Suppressor macrophage treated with lipopolysaccharide for 4 hours (primary cell): ENCODE measurements at regions not wholly inside any gene's neighbourhood (a gene's known extent, or its start where the extent isn't known, plus 50 kb on each side); places are given as distances from the start of the nearest gene placed in this dataset.
"Not testable (repeated sequence)": the region's sequence is repeated elsewhere in the genome, so short reads cannot be mapped to it uniquely, and the experiment has no call there.

ENCODE experiments used
- DNase-seq: peaks from one replicate; pipeline ENCODE4 v3.0.0-alpha.2; 2020

- no peak for DNase-seq
These were observed 341.1 kb downstream of the PDCD6IP start for GRCh38 chr3:34139566-34139965.

GRCh38 chr3:34140616-34141015 lies 342.2 kb downstream of the PDCD6IP start:
- peak; percentile 62 for DNase-seq

- no peak for DNase-seq
These were observed 343.5 kb downstream of the PDCD6IP start for GRCh38 chr3:34141841-34142337.

GRCh38 chr3:34145796-34146195 lies 347.4 kb downstream of the PDCD6IP start:
- DNase-seq = no peak

GRCh38 chr3:34146596-34146995 lies 348.2 kb downstream of the PDCD6IP start:
- no peak for DNase-seq

GRCh38 chr3:34150992-34151391 lies 352.6 kb downstream of the PDCD6IP start:
- DNase-seq = no peak

GRCh38 chr3:34152656-34153055 lies 354.2 kb downstream of the PDCD6IP start:
- no peak for DNase-seq

- DNase-seq = no peak
These were observed 356.7 kb downstream of the PDCD6IP start for GRCh38 chr3:34155108-34155507.

- DNase-seq = no peak
These were observed 357.2 kb downstream of the PDCD6IP start for GRCh38 chr3:34155666-34156065.

- DNase-seq = no peak
These were observed 359.1 kb downstream of the PDCD6IP start for GRCh38 chr3:34157491-34157890.

GRCh38 chr3:34159613-34160420 lies 361.4 kb downstream of the PDCD6IP start:
- no peak for DNase-seq

GRCh38 chr3:34169636-34170035 lies 371.2 kb downstream of the PDCD6IP start:
- DNase-seq = not testable (repeated sequence)

- DNase-seq = no peak
These were observed 376.3 kb downstream of the PDCD6IP start for GRCh38 chr3:34174740-34175139.

- no peak for DNase-seq
These were observed 377.3 kb downstream of the PDCD6IP start for GRCh38 chr3:34175636-34176176.

- DNase-seq = no peak
These were observed 378.3 kb downstream of the PDCD6IP start for GRCh38 chr3:34176723-34177122.

GRCh38 chr3:34178415-34178814 lies 380.0 kb downstream of the PDCD6IP start:
- DNase-seq = no peak

GRCh38 chr3:34179716-34180115 lies 381.3 kb downstream of the PDCD6IP start:
- DNase-seq = no peak

GRCh38 chr3:34180532-34180931 lies 382.1 kb downstream of the PDCD6IP start:
- DNase-seq = no peak

- DNase-seq = no peak
These were observed 384.7 kb downstream of the PDCD6IP start for GRCh38 chr3:34183114-34183513.

GRCh38 chr3:34183611-34184340 lies 385.3 kb downstream of the PDCD6IP start:
- no peak for DNase-seq

GRCh38 chr3:34185301-34185700 lies 386.9 kb downstream of the PDCD6IP start:
- no peak for DNase-seq

- no peak for DNase-seq
These were observed 390.7 kb downstream of the PDCD6IP start for GRCh38 chr3:34189133-34189532.

GRCh38 chr3:34196914-34197313 lies 398.5 kb downstream of the PDCD6IP start:
- DNase-seq = no peak

- no peak for DNase-seq
These were observed 399.9 kb downstream of the PDCD6IP start for GRCh38 chr3:34198309-34198708.
